NCI-H128 (cell line): ENCODE measurements at regions not wholly inside any gene's neighbourhood (a gene's known extent, or its start where the extent isn't known, plus 50 kb on each side); places are given as distances from the start of the nearest gene placed in this dataset.
"Not testable (repeated sequence)": the region's sequence is repeated elsewhere in the genome, so short reads cannot be mapped to it uniquely, and the experiment has no call there.

Experiments used
- DNase-seq: peaks from one replicate; lab custom pipeline; 2025; ENCODE audit not compliant: unreplicated experiment; lab: John Stamatoyannopoulos, UW

DNA sequence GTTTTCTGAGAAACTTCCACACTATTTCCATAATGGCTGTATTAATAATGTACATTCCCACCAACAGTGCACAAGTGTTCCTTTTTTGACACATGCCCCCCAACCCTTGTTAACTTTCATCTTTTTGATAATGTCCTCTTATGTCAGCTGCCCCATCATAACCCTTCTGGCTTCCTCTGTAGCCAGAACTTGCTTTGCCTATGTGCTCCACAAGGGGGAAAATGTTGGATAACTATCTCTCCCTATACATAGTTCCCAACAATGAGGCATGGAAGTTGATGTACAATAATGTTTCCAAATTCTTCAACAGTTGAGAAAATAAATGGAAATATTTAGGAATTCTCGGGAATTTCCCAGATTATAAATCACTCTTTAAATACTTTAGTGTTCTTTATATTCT lies 142.9 kb downstream of the ASB9 start:
- DNase-seq, result no peak

GRCh38 chrX:15116900-15117299 lies 153.0 kb downstream of the ASB9 start:
- no peak for DNase-seq

- DNase-seq, result no peak
These were observed 154.9 kb downstream of the ASB9 start for GRCh38 chrX:15114743-15115566.

DNA sequence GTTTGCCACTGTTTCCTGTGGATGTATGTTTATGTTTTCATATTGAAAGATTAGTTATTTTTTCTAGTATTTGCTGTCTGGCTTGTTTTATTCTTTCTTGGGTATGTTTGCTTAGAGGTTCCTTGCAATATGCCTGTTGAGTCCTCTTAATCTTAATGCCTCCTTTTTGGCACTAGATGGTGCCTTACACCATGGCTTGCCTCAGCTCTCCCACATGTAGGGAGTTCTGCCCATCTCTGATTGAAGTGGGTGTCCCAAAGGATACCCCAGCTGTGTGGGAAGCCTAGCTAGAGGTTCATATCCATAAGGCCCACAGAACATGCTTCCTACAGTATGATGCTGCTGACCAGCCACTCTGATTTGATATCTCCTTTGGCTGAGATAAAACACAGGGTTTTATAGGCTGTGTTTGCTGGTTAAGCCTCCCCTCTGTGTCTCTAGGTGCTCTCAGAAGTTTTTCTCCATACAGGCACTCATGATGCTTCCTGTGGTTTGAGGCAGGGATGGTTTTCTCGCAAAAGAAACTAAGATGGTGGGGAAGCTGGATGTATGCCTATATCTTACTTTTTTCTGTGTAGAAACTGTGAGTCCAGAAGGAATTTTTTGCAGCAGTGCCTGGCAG lies 162.4 kb downstream of the ASB9 start:
- no peak for DNase-seq

GRCh38 chrX:15098505-15098904 lies 171.4 kb downstream of the ASB9 start:
- DNase-seq, result no peak

- no peak for DNase-seq
These were observed 182.1 kb downstream of the ASB9 start for GRCh38 chrX:15087747-15088146.

GRCh38 chrX:15073313-15073712 lies 196.6 kb downstream of the ASB9 start:
- no peak for DNase-seq

GRCh38 chrX:15072880-15073279 lies 197.0 kb downstream of the ASB9 start:
- DNase-seq, result no peak

- DNase-seq, result no peak
These were observed 197.6 kb downstream of the ASB9 start for GRCh38 chrX:15072259-15072658.

DNA sequence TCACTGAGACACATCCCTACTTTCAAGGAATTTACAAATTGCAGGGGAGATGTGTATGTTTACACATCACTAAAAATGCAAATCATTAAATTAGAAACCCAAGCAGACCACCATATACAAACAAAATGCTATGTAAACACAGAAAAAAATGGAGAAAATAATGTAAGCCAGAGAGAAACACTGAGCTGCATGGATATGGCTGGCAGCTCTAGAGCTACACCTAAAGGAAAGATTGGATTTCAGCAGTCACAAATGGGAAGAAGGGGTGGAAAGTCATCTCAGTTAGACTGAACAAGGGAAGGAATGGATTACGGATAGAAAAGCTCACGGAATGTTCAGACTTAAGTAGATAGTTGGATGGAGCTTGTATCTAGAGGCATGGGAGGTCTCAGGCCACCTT lies 186.3 kb downstream of the MOSPD2 start:
- DNase-seq, result no peak

GRCh38 chrX:15056044-15056443 lies 182.8 kb downstream of the MOSPD2 start:
- no peak for DNase-seq

DNA sequence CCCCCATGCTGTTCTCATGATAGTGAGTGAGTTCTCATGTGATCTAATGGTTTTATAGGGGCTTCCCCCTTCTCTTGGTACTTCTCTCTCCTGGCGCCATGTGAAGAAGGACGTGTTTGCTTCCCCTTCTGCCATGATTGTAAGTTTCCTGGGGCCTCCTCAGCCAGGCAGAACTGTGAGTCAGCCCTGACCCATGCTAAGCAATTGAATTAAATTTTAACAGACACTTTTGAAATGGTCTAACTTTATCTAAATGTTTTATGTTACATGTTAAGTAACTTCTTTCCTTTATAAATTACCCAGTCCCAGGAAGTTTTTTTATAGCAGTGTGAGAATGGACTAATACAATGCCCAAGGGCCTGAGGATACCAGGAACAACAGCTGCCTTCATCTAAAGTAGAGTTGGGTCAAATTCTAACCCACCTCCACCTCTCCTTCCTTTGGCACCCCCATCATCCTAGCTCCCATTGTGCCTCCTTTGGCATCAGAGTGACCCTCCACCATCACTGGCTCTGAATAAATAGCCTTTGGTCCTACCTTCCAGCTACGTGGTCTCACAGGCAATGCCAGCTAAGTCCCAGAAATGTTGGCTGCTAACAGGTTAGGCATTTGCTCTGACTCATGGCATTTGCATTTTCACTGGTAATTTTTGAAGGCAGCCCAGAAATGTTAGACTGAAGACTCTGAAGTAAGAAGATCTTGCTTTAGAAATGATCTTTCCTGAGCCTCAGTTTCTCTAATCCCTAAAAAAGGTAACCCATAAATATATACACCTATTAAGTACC lies 182.1 kb downstream of the MOSPD2 start:
- no peak for DNase-seq

- no peak for DNase-seq
These were observed 177.2 kb downstream of the MOSPD2 start for GRCh38 chrX:15050395-15050794.

DNA sequence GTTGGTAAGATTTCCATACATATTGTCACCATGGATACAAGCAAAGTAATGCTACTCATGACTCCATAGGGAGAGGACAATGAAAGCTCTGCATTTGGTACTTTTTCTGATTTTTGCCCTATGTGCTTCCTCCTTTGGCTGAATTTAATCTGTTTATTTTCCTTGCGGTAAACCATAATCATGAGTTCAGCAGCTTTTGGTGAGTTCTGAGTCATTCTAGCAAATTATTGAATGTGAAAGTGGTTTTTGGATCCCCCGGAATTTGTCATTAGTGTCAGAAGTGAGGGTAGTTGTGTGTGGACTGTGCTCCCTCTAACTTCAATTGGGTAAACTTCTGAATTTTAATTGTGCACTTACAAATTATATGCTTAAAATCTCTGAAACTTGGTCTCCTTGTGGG lies 170.3 kb downstream of the MOSPD2 start:
- no peak for DNase-seq

GRCh38 chrX:15033917-15034316 lies 160.7 kb downstream of the MOSPD2 start:
- no peak for DNase-seq

DNA sequence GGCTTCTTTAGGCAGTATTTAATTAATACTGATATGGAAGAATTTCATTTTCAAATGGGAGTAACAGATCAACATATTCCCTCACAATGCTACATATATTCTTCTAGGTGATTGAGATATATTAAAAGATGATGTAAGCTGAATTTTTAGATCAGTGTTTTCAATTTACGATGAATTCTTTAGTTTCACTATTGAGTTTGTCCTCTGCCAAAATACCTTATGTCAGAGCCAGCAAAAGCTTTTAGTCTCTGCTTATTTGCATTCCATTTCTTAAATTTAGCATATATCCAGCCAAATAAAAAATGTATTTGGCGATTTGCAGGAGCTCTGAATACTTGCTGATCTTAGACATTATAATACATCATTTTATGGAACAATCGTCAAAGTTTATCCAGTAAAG lies 144.3 kb downstream of the MOSPD2 start:
- no peak for DNase-seq

- no peak for DNase-seq
These were observed 142.8 kb downstream of the MOSPD2 start for GRCh38 chrX:15016051-15016450.

DNA sequence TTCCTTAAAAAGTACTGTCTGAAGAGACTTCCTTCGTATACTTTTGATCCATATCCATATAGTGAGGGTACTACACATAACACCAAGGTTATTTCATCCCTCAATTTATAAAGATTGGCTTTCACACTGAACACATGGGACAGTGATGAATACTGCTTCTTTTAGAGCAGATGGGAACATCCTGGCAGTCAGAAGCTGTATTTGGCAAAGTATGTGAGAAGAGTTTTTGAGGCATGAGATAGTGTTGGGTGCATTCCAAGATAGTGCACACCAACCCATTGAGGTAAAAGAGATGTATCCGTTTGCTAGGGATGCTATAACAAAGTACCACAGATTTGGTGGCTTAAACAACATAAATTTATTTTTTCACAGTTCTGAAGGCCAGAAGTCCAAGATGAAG lies 141.1 kb downstream of the MOSPD2 start:
- DNase-seq, result no peak

GRCh38 chrX:15013461-15013860 lies 140.2 kb downstream of the MOSPD2 start:
- DNase-seq, result no peak

- DNase-seq, result no peak
These were observed 124.0 kb downstream of the MOSPD2 start for GRCh38 chrX:14997271-14997670.

DNA sequence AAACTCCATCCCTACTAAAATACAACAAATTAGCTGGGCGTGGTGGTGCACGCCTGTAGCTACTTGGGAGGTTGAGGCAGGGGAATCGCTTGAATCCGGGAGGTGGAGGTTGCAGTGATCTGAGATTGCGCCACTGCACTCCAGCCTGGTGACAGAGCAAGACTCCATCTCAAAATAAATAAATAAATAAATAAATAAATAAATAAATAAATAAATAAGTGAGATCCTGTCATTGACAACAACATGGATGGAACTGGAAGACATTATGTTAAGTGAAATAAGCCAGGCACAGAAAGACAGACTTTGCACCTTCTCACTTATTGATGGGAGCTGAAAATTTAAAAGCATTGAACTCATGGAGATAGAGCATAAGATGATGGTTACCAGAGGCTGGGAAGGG lies 111.2 kb downstream of the MOSPD2 start:
- not testable (repeated sequence) for DNase-seq
